Sigmoid colon (tissue), 4 donors: ENCODE measurements at regions not wholly inside any gene's neighbourhood (a gene's known extent, or its start where the extent isn't known, plus 50 kb on each side); places are given as distances from the start of the nearest gene placed in this dataset.

Experiments used
- POLR2A ChIP-seq, 2 donors: fragments of 450-650 bp; IDR thresholded peaks; one replicate each; pipeline ENCODE4 v1.6.1; 2016; ENCODE audit warnings: antibody characterized with exemption in 2 of 2, mild to moderate bottlenecking in 2 of 2, moderate library complexity in 2 of 2
- POLR2AphosphoS5 ChIP-seq, 4 donors: sonication (generic); formaldehyde crosslinking; IDR thresholded peaks; one replicate each; pipeline ENCODE4 v1.6.1; 2017; ENCODE audit warnings: antibody characterized with exemption in 4 of 4
- TF ChIP-seq, protein P1 (sequence below), 4 experiments: fragments of 450-650 bp in 3 of 4; fragments of 200-600 bp in 1 of 4; IDR thresholded peaks; one replicate each; pipeline ENCODE4 v1.5.1; 2016 to 2019; ENCODE audit warnings: antibody characterized with exemption in 4 of 4, mild to moderate bottlenecking in 3 of 4, moderate library complexity in 2 of 4

DNA sequence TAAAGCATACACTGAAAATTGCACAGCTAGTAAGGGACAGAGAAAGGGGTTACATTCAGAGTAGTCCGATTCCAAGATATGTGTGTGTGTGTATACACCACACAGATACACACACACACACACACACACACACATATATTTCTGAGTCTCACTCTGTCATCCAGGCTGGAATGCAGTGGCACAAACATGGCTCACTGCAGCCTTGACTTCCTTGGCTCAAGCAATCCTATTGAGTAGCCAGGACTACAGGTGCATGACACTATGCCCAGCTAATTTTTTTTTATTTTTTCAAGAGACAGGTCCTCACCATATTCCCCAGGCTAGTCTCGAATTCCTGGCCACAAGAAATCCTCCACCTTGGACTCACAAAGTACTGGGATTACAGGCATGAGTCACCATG is 68.1 kb upstream of the ITPRID2 start:
- TF ChIP-seq, protein P1, sequence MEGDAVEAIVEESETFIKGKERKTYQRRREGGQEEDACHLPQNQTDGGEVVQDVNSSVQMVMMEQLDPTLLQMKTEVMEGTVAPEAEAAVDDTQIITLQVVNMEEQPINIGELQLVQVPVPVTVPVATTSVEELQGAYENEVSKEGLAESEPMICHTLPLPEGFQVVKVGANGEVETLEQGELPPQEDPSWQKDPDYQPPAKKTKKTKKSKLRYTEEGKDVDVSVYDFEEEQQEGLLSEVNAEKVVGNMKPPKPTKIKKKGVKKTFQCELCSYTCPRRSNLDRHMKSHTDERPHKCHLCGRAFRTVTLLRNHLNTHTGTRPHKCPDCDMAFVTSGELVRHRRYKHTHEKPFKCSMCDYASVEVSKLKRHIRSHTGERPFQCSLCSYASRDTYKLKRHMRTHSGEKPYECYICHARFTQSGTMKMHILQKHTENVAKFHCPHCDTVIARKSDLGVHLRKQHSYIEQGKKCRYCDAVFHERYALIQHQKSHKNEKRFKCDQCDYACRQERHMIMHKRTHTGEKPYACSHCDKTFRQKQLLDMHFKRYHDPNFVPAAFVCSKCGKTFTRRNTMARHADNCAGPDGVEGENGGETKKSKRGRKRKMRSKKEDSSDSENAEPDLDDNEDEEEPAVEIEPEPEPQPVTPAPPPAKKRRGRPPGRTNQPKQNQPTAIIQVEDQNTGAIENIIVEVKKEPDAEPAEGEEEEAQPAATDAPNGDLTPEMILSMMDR (IDR thresholded peaks at IDR 0.05) = no peak
- TF ChIP-seq POLR2A (IDR thresholded peaks at IDR 0.05) (no peak), POLR2AphosphoS5 (IDR thresholded peaks at IDR 0.05) (no peak)
